ENCODE measurements at regions not wholly inside any gene's neighbourhood (a gene's known extent, or its start where the extent isn't known, plus 50 kb on each side); places are given as distances from the start of the nearest gene placed in this dataset.

DNA sequence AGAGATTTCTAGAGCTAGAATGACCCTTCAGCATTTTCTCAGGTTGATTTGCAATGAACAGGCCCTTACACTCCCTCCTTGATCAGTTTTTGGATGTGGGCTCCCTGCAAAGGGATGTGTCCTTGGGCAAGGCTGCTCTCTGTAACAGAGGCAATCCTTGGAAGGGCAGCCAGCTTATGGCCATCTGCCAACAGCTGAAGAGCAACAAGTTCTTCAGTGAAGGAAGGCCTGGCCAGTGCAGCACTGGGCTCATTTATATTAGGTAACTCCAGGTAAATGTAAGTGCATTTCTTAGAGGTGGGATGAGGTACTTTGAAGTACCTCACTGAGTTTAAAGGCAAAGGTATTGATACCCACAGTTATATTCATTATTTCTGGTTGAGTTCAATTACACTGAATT lies 114.3 kb upstream of the KCNJ16 start:
- no peak for DNase-seq

DNA sequence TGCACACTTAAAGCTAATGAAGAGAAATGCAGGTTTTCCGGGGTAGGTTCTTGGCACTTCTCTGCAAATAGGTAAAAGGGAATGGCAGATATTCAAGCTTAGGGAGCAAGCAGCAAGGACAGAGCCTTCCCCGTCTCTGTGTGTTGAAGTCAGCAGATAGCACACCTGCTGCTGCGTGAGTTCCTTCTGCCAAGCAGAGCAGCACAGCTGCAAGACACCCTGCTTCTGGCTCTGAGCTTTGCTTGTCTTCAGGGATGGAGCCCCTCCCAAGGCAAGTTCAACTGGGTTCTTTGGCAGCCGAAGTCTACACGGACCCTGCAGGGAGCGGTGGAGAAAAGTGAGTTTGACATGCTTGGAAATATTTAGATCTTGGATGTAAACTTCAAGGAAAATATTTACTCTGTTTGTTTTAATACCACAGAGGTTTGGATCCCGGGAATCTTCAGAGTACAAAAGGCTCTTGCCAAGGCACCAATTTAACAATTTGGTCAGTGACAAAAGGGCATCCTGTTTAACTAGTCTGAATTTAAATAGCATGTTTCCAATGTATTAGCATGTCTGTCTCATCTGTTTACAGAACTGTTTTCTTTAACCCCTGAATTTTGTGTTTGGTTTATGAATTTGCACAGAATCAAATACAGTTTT lies 113.4 kb upstream of the KCNJ16 start:
- DNase-seq: no peak

DNA sequence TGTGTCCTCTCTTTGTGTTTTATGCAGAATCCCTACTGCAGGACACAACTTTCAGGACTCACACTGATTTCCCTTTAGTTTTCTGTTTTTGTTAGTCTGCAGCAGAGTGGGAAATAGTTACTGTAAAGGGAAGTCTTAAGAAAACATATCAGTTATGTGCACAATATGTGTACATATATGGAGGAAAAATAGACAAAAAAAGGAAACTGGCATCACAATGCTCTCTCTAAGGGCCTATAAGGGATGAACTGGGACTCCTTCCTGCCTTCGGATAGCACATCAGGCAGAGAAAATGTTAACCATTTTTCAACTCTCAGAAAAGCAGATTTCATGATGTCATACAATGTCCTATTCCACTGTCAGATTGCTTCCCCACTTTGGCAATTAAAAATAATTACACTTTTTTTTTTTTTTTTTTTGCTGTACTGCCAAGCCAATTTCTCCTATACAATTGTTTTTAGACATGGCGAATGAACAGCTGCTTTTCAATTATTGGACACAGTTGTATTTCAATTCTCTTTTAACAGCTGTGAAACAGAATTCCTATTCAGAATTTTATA lies 112.5 kb upstream of the KCNJ16 start:
- DNase-seq: no peak

- no peak for DNase-seq
These were observed 107.1 kb upstream of the KCNJ16 start for GRCh38 chr17:69967910-69968411.

DNA sequence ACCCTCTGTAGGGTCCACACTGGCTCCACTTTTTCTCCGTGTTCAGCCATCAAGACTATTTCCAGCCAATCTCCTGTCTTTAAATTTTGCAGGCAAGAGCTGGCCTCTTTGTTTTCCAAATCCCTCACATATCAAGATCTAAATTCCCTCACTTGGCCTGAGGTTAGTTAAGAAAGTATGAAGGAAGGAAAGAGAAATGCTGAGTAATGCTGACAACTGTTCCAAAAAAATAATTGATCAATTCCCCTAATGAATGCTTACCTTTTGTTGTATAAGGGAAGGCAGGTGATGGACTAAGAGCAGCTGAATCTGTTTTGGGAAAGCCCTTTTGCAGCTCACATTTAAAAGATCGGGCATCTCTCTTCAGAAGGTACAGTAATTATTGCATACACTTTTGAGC lies 105.1 kb upstream of the KCNJ16 start:
- DNase-seq: no peak

GRCh38 chr17:69972251-69972650 lies 102.8 kb upstream of the KCNJ16 start:
- DNase-seq: no peak

DNA sequence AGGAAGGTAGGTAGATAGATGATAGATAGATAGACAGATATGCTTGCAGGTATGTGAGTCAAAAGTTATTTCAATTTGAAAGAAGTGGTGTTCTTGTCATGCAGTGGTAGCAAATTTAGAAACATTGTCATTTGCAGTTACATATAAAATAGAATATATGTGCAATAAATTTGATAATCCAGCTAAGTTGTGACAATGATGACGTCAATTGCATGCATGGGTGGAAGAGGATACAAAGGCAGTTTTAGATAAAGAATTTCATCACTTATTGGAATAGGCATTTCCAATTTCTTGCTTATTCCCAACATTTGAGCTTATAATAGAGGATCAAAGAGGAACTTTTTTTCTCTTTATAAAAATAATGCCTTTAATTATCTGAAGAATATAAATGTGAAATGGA lies 99.2 kb upstream of the KCNJ16 start:
- no peak for DNase-seq

GRCh38 chr17:69978056-69978646 lies 96.9 kb upstream of the KCNJ16 start:
- no peak for DNase-seq

- no peak for DNase-seq
These were observed 93.6 kb upstream of the KCNJ16 start for GRCh38 chr17:69981441-69981840.

DNA sequence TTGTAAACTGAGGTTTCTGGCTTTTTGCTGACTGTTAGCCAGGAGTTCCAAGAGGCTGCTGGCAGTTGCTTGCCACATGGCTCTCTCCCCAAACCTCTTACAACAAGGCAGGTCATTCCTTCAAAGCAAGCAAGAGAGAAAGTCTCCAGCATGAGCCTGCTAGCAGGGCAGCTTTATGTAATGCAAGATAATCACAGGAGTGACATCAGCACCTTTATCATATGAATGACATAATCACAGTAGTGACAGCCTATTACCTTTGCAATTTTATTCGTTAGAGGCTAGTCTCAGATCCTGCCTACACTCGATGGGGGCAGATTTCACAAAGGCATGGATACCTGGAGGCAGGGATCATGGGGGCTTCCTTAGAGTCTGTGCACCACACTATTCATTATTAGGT lies 79.5 kb upstream of the KCNJ16 start:
- no peak for DNase-seq

DNA sequence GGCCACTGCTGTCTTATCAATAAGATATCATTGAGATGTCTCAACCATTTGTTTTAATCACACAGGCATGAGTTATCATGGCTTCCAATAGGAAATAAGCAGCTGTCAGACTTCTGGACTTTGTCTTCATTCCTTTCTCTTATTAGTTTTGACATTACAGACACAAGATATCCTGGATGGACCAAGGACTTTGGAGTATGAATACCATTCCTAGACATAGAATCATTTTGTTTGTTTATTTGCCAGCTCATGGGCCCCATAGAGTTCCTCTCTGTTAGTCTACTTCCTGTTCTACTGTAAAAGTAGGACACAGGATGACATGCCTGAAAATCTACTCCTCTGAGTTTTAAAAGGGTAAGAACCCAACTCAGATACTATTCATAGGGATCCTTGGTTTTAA lies 77.7 kb upstream of the KCNJ16 start:
- no peak for DNase-seq

- DNase-seq: no peak
These were observed 75.8 kb upstream of the KCNJ16 start for GRCh38 chr17:69999253-69999652.

DNA sequence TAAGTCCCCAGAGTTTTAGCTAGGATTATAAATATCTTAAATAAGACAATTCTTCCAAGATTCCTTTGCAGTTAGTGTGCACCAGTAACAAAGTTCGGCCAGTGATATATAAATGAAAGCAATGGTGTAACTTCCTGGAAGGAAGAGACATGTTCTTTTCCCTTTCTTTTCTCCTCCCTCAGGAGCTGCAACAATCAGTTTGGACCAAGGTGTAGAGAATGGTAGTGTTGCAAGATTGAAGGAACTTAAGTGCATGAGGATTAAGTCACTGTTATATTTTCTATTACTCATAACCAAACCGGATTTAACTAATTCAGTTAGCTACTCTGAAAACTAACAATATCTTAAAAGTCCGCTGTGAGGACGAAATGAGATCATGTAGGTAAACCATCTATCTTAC lies 68.9 kb upstream of the KCNJ16 start:
- DNase-seq: no peak

DNA sequence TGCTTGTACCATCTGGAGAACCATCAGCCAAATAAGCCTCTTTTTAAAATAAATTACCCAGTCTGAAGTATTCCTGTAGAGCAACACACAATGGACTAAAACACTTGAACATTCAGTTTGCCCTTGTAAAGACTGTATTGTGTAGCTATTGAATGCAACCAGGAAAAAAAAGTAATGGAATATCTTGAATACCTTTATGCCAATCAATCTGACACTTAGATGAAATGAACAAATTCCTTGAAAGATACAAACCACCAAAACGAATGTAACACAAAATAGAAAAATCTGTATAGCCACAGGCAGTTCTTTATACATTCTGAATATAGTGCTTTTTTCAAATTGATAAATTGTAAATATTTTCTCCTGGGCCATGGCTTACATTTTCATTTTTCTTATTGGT lies 63.3 kb upstream of the KCNJ16 start:
- no peak for DNase-seq

DNA sequence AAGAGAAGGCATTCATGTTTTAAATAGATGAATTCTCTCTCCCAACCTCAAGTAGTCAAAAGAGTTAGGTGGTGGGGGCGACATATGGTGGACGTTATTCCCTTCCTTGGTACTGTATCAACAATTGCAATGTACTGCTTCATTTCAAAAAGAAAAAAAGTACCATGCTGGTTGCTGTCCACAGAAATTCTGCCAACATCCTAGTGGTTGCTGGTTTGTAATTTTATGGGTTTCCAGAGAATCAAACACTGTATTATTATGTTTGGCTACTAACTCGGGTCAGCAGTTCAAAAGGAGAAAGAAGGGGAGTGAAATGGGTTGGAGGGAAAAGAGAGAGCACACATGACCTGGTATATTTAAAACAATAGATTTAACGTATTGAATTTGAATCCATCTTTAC lies 61.1 kb upstream of the KCNJ16 start:
- DNase-seq: no peak

- DNase-seq: no peak
These were observed 57.9 kb upstream of the KCNJ16 start for GRCh38 chr17:70017112-70017511.

GRCh38 chr17:70017941-70018340 lies 57.1 kb upstream of the KCNJ16 start:
- no peak for DNase-seq

DNA sequence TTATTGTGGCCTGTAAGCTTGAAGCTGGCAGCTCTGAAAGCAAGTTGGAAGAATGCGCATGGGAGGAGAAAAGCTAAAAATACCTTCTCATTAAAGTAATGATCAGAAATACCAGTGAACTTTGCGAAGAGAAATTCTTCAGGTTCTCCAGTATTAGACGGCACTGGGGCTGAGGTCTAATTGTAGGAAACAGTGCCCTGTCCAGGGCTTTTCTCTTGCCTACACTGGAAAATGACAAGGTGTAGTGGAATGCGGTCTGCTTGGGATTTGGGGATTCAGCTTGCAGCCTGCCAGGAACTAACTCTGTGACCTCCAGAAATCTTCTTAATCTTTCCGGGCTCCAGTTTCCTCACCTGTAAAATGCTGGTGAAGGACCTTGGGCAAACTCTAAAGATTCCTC lies 53.3 kb upstream of the KCNJ16 start:
- DNase-seq: no peak

GRCh38 chr17:70022175-70022574 lies 52.9 kb upstream of the KCNJ16 start:
- no peak for DNase-seq

GRCh38 chr17:70024253-70024652 lies 50.8 kb upstream of the KCNJ16 start:
- no peak for DNase-seq
